HL-60 (cell line): ENCODE measurements at regions not wholly inside any gene's neighbourhood (a gene's known extent, or its start where the extent isn't known, plus 50 kb on each side); places are given as distances from the start of the nearest gene placed in this dataset.

Experiments
- CTCF ChIP-seq: IDR thresholded peaks from one replicate; pipeline ENCODE4 v1.5.1; 2011; ENCODE audit warnings: low read length, control low read depth, inconsistent platforms; ENCODE audit not compliant: insufficient read depth
- GABPA ChIP-seq: IDR thresholded peaks from 2 replicates; pipeline ENCODE4 v1.6.1; 2012; ENCODE audit warnings: low read depth
- POLR2AphosphoS5 ChIP-seq: IDR thresholded peaks from 2 replicates; pipeline ENCODE4 v1.6.1; 2012; ENCODE audit warnings: low read depth
- REST ChIP-seq: IDR thresholded peaks from 2 replicates; pipeline ENCODE4 v1.6.1; 2012; ENCODE audit warnings: low read depth; ENCODE audit not compliant: insufficient replicate concordance
- SPI1 ChIP-seq: IDR thresholded peaks from 2 replicates; pipeline ENCODE4 v1.6.1; 2012; ENCODE audit warnings: low read depth, mild to moderate bottlenecking, borderline replicate concordance

GRCh38 chr6:164167873-164168405 is 753.4 kb downstream of the QKI start:
- TF ChIP-seq SPI1: no peak
- TF ChIP-seq CTCF: no peak
- no peak for TF ChIP-seq REST
- TF ChIP-seq POLR2AphosphoS5: no peak
- TF ChIP-seq GABPA: no peak
